Right cardiac atrium (tissue), 5 donors: ENCODE measurements at regions not wholly inside any gene's neighbourhood (a gene's known extent, or its start where the extent isn't known, plus 50 kb on each side); places are given as distances from the start of the nearest gene placed in this dataset.
A peak's percentile ranks its signal among the peaks of the same experiment; 100 is the strongest.

ENCODE experiments used
- ATAC-seq, 2 donors: fragments of 200-7000 bp; cut with Tn5 transposase; one replicate each; pipeline versions ENCODE4 v1.8.0 to v1.9.1; 2020; ENCODE audit warnings: moderate library complexity in 2 of 2, mild to moderate bottlenecking in 1 of 2
- DNase-seq, 3 donors: peaks; one replicate each; pipeline ENCODE4 v3.0.0-alpha.2; 2020
- H3K27ac ChIP-seq: one replicate; pipeline ENCODE4 v1.5.1; 2013; ENCODE audit warnings: mild to moderate bottlenecking, low read length, control low read depth, moderate library complexity
- H3K27me3 ChIP-seq: one replicate; pipeline ENCODE4 v1.6.1; 2013; ENCODE audit not compliant: control insufficient read depth, insufficient read depth
- H3K4me1 ChIP-seq: one replicate; pipeline ENCODE4 v1.6.1; 2013; ENCODE audit warnings: low read length; ENCODE audit not compliant: control insufficient read depth, insufficient read depth
- H3K4me3 ChIP-seq: one replicate; pipeline ENCODE4 v1.5.1; 2013; ENCODE audit warnings: low read length, control low read depth
- H3K9me3 ChIP-seq: one replicate; pipeline ENCODE4 v1.6.1; 2013; ENCODE audit warnings: low read length; ENCODE audit not compliant: control insufficient read depth
- WGBS: extraction: QIAGEN DNeasy Blood & Tissue Kit; methylation state at CpG from one replicate; pipeline ENCODE4 v1.1.7; 2013; 5-methylcytosine and 5-hydroxymethylcytosine counted together
- intact Hi-C, 4 donors: fragments of 100-400 bp; cut with DNase I; formaldehyde crosslinking; loops; one replicate each; pipeline versions ENCODE4 v1.11.0 to v1.14.0; 2022 to 2023
- donor health status: healthy with polysubstance abuse.
- donor health status: DM: no; HTN: yes; CAD: no.
- donor health status: DM: no; HTN: no; CAD: no.
- donor health status: DM: no; HTN: yes; CAD: no; lungs with severe emphysema.
- donor health status: DM: yes; HTN: yes; CAD: no.

DNA sequence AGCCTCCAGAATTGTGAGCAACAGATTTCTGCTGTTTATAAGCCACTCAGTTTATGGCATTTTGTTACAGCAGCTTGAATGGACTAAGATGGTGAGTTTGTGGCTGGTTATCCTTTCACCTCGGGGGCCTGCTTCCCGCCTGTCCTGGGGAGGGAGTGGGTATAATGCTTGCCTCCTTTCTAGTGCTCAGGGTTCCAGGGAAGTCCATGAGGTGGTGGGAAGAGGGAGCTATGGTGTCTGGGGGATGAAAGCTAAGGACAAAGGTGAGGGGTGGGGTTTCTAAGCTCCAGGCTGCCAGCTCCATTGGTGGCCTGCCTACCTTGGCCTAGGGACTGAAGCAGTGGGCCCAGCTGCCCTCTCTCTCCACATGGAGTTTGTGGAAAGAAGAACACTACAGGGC, 50.2 kb upstream of the SDK2 start:
- Histone ChIP-seq H3K4me3 (no peak overlapping the region), H3K27me3 (no peaks in the 10 kb centered on the region), H3K9me3 (no peaks in the 10 kb centered on the region), H3K4me1 (no peaks in the 10 kb centered on the region), H3K27ac (no peak overlapping the region)
- ATAC-seq (no peak), DNase-seq (no peak)
- intact Hi-C loops = no loop called here
- WGBS = 95% methylated on average over 2 of the region's 2 CpGs

DNA sequence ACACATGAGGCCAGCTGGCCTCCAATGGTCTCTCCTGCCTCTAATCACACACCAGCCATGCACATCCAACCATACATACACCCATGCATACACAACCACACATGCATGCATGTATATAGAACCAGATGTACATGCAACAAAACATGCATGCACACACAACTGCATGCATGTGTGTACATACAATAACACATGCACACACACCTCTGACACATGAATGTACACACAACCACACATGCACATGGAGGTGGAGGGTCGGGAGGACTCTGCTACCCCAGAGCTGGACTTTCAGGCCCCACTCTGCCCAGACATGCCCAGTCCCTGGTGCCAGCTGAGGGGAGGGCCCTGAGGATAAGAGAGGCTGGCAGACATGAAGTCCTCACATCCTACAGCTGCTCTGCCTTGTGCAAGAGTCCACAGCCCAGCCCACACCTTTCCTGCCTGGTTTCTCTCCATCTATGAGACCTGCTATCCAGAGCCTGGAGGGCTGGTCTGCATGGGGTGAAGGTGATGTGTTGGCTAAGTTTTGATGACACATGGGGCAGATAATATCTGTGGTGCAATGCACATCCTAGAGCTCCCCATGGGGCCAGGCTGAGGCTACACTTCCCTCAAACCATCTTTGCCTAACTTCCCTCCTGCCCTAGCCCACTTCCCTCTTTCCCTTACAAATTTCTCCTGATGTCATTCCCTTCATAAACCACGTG, 50.9 kb upstream of the SDK2 start:
- DNase-seq = no peak
- no peak for ATAC-seq
- Histone ChIP-seq H3K4me1 (no peaks in the 10 kb centered on the region), H3K27me3 (no peaks in the 10 kb centered on the region), H3K4me3 (no peak overlapping the region), H3K9me3 (no peaks in the 10 kb centered on the region), H3K27ac (no peak overlapping the region)
- 60% methylated on average over 2 of the region's 2 CpGs for WGBS
- intact Hi-C loops = no loop called here

DNA sequence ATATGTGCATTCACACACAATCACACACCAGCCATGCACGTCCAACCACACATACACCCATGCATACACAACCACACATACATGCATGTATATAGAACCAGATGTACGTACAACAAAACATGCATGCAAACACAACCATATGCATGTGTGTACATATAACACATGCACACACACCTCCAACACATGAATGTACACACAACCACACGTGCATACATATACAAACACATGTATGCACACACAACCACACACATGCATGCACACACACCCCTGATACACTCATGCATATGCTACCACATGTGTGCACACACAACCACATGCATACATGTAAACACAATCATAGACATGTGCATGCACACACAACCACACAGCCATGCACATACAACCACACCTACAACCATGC, 52.0 kb upstream of the SDK2 start:
- DNase-seq = no peak
- H3K4me1 ChIP-seq = no peaks in the 10 kb centered on the region
- intact Hi-C loops = no loop called here
- H3K27ac ChIP-seq = no peak overlapping the region
- no peak overlapping the region for H3K4me3 ChIP-seq
- 90% methylated on average over 3 of the region's 3 CpGs for WGBS
- no peaks in the 10 kb centered on the region for H3K9me3 ChIP-seq
- H3K27me3 ChIP-seq = no peaks in the 10 kb centered on the region
- no peak for ATAC-seq

DNA sequence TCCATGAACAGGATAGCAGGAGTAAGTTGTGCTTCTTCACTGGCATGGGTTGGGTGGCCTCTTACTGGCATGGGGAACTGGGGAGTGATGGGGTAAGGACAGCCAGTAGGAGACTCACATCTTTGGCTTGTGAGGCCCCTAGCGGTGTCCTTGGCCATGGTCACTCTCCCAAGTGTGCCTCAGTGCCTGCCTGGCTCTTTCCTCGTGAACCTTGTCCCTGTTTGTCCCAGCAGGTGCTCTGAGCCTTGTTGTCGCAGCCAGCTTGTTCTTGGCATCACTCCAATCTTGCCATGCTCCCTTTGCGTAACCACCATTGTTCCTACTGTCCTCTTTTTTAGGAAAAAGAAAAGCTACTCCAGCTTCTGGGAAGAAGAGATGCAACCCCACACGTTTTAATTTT, 53.6 kb upstream of the SDK2 start:
- no peak overlapping the region for H3K27ac ChIP-seq
- H3K9me3 ChIP-seq = no peaks in the 10 kb centered on the region
- no peaks in the 10 kb centered on the region for H3K4me1 ChIP-seq
- WGBS = 53% methylated on average over 5 of the region's 5 CpGs
- no peaks in the 10 kb centered on the region for H3K27me3 ChIP-seq
- ATAC-seq (no peak), DNase-seq (no peak)
- no peak overlapping the region for H3K4me3 ChIP-seq
- intact Hi-C loops = no loop called here

DNA sequence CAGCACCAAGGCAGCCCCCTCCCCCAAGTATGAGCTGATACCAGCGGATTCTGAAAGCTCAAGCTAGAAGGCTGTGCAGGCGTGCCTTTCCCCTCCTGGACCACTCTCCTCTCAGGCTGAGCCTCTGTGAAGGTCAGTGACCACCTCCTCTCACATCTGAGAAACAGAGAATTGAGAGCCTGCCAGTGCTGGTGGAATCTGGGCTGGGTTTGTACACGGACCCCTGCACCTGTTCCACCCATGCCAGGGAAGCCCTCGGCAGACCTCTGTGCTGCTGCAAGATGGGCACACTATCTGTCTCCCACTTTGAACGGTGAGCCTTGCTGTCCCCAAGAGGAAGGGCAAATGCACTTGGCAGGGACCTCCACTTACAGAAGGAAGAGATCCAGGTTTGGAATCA, 54.7 kb upstream of the SDK2 start:
- no peak for ATAC-seq
- Histone ChIP-seq H3K27me3 (no peaks in the 10 kb centered on the region), H3K27ac (no peak overlapping the region), H3K4me3 (no peak overlapping the region), H3K9me3 (no peaks in the 10 kb centered on the region), H3K4me1 (no peaks in the 10 kb centered on the region)
- DNase-seq = no peak
- intact Hi-C loops = no loop called here
- 75% methylated on average over 5 of the region's 5 CpGs for WGBS

DNA sequence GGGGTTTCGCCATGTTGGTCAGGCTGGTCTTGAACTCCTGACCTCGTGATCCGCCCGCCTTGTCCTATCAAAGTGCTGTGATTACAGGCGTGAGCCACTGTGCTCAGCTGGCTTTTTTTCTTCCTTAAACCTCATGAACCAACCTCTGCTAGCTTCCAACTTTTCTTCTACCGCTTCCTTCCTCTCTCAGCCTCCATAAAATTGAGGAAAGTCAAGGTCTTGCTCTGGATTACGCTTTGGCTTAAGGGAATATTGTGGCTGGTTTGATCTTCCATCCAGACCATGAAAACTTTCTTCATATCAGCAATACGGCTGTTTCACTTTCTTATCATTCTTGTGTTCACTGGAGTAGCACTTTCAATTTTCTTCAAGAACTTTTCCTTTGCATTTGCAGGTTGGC, 57.5 kb upstream of the SDK2 start:
- Histone ChIP-seq H3K27ac (no peak overlapping the region), H3K9me3 (no peaks in the 10 kb centered on the region), H3K27me3 (no peaks in the 10 kb centered on the region), H3K4me3 (no peak overlapping the region), H3K4me1 (no peaks in the 10 kb centered on the region)
- intact Hi-C loops = loop anchor here in 2 of 4 donors (10.0 kb wide), 2 partner anchors 47 to 267 kb away; no protein-coding TSS in a partner anchor
- WGBS = 80% methylated on average over 8 of the region's 8 CpGs
- no peak for DNase-seq
- no peak for ATAC-seq

DNA sequence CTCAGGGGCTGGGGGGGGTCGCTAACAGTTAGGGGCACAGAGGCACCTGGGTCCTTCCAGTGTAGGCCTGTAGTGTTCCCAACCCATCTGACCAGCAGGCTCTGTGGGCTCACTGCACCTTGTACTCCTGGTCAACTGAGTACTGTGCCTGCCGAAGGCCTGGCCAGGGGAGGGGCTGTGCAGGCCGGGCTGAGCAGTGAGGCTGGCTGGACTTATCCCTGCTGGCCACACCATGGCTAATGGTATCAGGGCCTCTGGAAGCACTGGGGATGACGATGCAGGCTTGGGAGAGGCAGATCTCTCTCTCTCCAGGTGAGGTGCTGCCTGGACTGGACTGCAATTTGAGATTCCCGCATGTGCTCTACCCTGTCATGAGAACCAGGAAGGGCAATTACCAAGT, 58.9 kb upstream of the SDK2 start:
- Histone ChIP-seq H3K27me3 (no peaks in the 10 kb centered on the region), H3K4me1 (no peaks in the 10 kb centered on the region), H3K27ac (no peak overlapping the region), H3K9me3 (no peaks in the 10 kb centered on the region), H3K4me3 (no peak overlapping the region)
- DNase-seq (no peak), ATAC-seq (no peak)
- intact Hi-C loops = loop anchor here in 2 of 4 donors (10.0 kb wide), 2 partner anchors 48 to 268 kb away; no protein-coding TSS in a partner anchor
- WGBS = 73% methylated on average over 5 of the region's 5 CpGs

DNA sequence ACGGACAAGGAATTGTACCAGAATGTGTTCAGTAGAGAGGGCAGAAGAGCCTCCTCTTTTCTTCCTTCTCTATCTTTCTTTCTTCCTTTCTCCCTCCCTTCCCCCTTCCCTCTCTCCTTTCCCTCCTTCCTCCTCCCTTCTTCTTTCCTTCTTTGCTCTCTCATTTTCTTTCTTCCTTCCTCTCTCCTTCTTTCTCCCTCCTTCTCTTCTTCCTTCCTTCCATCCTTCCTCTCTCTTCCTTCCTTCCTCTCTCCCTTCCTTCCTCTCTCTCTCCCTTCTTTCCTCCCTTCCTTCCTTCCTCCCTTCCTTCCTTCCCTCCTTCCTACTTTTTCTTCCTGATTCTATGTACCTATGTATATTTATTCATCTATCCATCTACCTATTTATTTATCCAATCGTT, 59.7 kb upstream of the SDK2 start:
- intact Hi-C loops = loop anchor here in 2 of 4 donors (10.0 kb wide), 2 partner anchors 49 to 269 kb away; no protein-coding TSS in a partner anchor
- ATAC-seq = no peak
- Histone ChIP-seq H3K27ac (no peak overlapping the region), H3K4me1 (no peaks in the 10 kb centered on the region), H3K4me3 (no peak overlapping the region), H3K27me3 (no peaks in the 10 kb centered on the region), H3K9me3 (no peaks in the 10 kb centered on the region)
- 68% methylated on average over 2 of the region's 2 CpGs for WGBS
- no peak for DNase-seq

DNA sequence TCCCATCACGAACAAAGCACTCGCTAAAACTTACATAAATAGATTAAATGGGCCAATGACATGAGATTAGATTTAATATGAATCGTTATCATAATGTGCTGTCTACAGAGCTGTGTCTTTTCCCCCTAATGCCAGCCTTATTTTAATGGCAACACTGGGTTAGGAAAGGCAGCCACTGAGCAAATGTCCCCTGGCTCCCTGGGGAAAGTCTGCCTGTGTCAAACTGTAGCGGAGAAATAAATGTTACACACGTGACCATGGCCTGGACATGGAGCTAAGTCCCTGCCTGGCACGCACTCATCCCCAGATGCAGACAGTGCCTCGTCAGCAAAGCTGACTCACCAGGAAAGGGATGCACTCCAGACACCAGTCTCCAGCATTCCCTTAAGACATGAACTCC, 61.3 kb upstream of the SDK2 start:
- intact Hi-C loops = loop anchor here in 2 of 4 donors (10.0 kb wide), 2 partner anchors 51 to 271 kb away; no protein-coding TSS in a partner anchor
- no peak for DNase-seq
- Histone ChIP-seq H3K9me3 (no peaks in the 10 kb centered on the region), H3K4me3 (no peak overlapping the region), H3K27ac (no peak overlapping the region), H3K4me1 (no peaks in the 10 kb centered on the region), H3K27me3 (no peaks in the 10 kb centered on the region)
- ATAC-seq = peak in 1 of 2 donors; percentile 19
- WGBS = 59% methylated on average over 7 of the region's 7 CpGs

DNA sequence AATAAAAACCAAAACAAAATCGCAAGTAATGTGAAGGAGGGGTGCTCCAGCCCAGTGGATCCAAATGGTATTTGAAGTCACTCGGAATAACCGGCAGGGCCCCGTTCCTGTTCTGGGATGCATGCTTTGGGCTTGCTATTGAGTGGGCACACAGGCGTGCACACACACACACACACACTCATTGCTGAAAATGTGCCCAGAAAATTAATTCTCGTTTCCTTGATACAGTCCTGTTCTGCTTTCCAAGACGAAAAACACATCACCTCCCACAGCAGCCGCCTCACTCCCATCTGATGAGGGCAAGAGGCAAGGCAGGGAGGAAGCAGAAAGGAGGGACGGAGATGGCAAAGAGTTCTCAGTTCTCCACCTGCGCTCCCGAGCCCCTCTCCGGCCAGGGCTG, 62.2 kb upstream of the SDK2 start:
- Histone ChIP-seq H3K4me1 (no peaks in the 10 kb centered on the region), H3K4me3 (no peak overlapping the region), H3K9me3 (no peaks in the 10 kb centered on the region), H3K27me3 (no peaks in the 10 kb centered on the region), H3K27ac (no peak overlapping the region)
- ATAC-seq (no peak), DNase-seq (no peak)
- WGBS = 74% methylated on average over 12 of the region's 12 CpGs
- intact Hi-C loops = loop anchor here in 2 of 4 donors (10.0 kb wide), 2 partner anchors 52 to 272 kb away; no protein-coding TSS in a partner anchor

DNA sequence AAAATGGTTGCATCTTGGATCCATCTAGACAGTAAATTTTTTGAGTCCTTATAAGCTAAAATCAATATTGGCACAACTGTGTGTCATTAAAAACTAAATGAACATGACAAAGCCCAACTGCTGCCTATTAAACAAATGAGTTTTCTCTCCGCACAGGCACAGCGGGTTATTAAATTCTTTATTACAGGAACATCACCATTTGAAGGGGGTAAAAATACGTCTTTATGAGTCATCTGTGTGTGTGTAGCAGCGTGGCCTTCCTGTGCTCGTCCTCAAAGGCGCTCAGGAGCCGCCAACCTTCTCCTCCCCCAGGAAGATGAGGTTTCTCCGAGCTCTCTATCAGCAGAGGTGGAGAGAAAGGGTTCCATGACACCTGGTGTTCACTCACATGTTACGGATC, 62.6 kb upstream of the SDK2 start:
- DNase-seq = no peak
- WGBS = 80% methylated on average over 9 of the region's 9 CpGs
- H3K27ac ChIP-seq = no peak overlapping the region
- H3K4me3 ChIP-seq = no peak overlapping the region
- H3K4me1 ChIP-seq = no peaks in the 10 kb centered on the region
- intact Hi-C loops = loop anchor here in 2 of 4 donors (10.0 kb wide), 2 partner anchors 52 to 272 kb away; no protein-coding TSS in a partner anchor
- H3K27me3 ChIP-seq = no peaks in the 10 kb centered on the region
- no peak for ATAC-seq
- H3K9me3 ChIP-seq = no peaks in the 10 kb centered on the region
